T47D (cell line): ENCODE measurements at regions not wholly inside any gene's neighbourhood (a gene's known extent, or its start where the extent isn't known, plus 50 kb on each side); places are given as distances from the start of the nearest gene placed in this dataset.

Experiments
- DNase-seq, 2 experiments: peaks; one replicate each; pipeline versions ENCODE4 v3.0.0 to v3.0.0-alpha.2; 2011 to 2012; ENCODE audit warnings: low read depth in 1 of 2, low spot score in 1 of 2
- JUND ChIP-seq: IDR thresholded peaks from 2 replicates; pipeline ENCODE4 v1.6.1; 2012; ENCODE audit warnings: low read depth
- in situ Hi-C: cut with HindIII; loops from 2 replicates; pipeline ENCODE4 v1.10.0; 2016; ENCODE audit warnings: low sequenced_read_pairs, low pct_unique_long_range_greater_than_20kb

DNA sequence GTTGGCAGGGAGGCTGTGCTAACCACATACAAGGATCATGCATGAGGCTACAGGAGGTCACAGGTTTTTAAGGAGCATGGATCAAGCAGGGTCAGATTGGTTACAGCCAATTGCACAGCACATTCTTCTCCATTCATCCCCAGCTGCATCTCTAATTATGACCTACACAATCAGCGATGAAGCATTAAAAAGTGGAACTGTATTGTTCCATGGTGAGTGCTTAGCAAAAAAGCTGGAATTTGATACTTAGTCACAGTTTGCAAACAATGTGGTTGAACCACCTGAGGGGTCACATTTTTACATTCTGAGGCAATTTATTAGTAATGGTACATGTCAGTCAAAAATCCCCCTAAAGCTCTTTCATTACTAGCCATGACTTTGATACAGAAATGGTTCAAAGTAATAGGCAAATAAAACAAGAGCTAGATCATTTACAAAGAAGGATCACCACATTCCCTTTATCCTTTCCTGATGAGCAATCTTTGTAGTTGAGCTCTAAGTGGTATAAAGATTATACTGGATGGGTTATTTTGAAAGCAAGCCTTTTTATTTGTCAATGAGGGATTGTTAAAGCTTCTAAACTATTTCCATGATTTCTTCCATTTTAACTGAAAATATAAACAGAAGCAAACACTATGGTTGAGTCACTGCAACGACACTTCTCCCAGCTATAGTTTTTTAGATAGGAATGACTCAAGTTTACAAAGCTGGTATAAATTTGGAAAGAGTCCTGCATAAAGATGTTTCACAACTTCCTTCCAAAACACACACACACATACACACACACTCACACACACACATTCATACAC, 217.8 kb upstream of the SEMA3A start:
- TF ChIP-seq JUND: no peak
- in situ Hi-C loops: no loop called here
- no peak for DNase-seq

DNA sequence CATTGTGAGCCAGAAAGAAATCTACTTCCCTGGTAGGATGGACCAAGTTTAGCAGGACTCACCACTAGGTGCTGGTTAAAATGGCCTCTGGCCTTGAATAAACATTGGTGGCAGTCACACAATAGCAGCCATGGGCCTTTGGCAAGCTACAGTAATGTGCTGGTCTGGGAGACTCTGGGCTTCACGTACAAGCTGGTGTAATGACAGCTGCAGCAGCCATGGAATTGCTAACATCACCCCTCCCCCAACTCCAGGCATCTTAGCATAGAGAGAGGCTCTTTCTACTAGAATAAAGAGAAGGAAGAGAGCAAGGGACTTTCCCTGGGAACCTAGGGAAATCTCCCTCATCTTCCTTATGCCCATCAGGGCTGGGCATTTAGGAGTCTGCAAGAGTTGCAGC, 205.1 kb upstream of the SEMA3A start:
- in situ Hi-C loops: no loop called here
- DNase-seq: no peak
- no peak for TF ChIP-seq JUND

DNA sequence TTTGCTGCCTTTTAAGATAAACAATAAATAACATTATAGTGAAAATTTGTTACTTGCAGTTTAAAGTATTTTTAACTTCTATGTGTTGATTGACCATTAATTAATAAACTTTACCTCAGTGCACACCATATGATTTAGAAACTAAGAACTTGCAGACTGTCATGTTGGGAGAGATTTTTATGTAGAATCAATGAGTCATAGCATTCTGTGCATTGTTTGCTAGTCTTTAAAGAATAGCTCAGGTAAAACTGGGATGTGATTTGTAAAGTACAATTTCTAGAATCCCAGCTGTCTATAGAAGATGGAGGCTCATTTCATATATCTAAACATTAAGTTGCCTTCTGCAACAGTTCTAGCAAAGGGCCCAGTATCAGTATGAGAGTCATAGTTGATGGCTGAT, 199.6 kb upstream of the SEMA3A start:
- in situ Hi-C loops: no loop called here
- no peak for TF ChIP-seq JUND
- no peak for DNase-seq

DNA sequence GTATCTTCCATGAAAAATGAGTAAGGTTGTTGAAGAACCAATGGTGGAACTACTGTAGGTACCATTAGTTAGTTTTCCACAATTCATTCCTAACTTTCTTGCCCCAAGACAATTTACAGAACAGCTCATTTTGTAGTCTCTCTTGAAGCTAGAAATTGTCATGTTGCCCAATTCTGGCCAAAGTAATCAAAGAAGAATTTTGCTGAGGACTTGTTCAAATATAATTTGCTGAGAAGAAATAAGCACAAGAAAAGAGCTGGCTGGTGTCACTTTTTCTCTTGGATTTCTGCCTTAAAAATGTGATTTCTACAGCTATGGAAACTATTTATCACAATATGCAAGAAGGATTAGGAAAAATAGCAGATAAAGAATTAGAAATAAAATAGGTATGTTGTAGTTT, 199.2 kb upstream of the SEMA3A start:
- DNase-seq: no peak
- TF ChIP-seq JUND: no peak
- in situ Hi-C loops: no loop called here

DNA sequence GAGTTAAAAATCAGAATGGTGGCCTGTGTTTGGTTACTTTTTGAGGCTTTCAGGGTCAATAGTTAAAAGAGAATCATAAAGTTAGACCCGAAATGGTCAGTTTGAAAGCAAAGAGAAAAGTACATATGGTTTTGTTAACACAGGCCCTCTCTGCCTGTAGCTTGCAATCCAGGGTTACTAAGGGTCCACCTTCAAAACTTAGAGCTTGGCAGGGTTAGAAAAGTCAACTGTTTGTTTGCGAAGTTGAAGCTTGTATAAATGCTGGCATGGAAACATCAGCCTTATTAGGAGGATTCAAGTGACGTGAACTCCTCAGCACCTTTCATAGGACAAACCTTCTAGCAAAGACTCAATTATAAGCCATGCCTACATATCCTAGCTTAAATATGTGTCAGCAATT, 196.3 kb upstream of the SEMA3A start:
- DNase-seq: no peak
- in situ Hi-C loops: no loop called here

DNA sequence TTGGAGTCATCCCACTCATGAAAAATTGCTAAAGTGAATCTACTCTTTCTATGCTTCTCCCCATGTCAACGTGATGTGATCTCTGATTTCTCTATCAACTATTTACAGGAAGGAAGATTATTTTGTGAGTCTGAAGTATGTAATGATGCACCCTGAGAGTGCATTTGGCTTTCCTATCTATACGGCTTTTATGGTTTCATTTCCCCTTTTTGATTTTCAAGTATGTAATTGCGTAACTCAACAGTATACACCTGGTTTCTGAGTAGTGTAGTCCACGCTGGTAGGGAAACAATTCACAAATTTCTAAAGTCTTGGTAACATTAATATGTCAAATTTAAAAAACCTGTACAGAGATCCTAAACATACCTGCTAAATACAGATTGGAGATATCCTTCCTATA, 194.7 kb upstream of the SEMA3A start:
- in situ Hi-C loops: no loop called here
- no peak for DNase-seq
- TF ChIP-seq JUND: no peak

More for the DNA sequence above, 196.3 kb upstream of the SEMA3A start:
- TF ChIP-seq JUND: no peak

DNA sequence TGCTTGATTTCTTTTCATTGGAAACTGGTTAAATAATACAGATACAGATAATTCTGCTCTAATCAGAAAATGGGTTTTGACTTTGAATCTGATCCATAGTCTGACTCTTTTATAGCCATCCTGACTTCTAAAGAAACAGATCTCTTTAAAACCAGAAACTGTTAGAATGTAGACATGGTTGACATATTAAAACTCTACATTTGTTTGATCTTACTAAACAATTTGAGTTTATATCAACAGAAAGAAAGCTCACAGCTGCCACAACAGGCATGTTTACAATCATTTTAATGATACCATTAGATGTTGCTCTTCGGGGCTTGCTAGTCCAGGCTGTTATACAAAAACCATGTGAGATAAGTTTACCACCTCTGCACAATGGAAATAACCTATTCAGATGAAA, 193.0 kb upstream of the SEMA3A start:
- in situ Hi-C loops: no loop called here

GRCh38 chr7:84384417-84384816, 189.8 kb upstream of the SEMA3A start:
- no peak for TF ChIP-seq JUND
- in situ Hi-C loops: no loop called here
- no peak for DNase-seq

More for the DNA sequence above, 193.0 kb upstream of the SEMA3A start:
- no peak for DNase-seq
- no peak for TF ChIP-seq JUND

- in situ Hi-C loops: no loop called here
- TF ChIP-seq JUND: no peak
- DNase-seq: no peak
Measured at GRCh38 chr7:84379446-84379845, 184.9 kb upstream of the SEMA3A start.

DNA sequence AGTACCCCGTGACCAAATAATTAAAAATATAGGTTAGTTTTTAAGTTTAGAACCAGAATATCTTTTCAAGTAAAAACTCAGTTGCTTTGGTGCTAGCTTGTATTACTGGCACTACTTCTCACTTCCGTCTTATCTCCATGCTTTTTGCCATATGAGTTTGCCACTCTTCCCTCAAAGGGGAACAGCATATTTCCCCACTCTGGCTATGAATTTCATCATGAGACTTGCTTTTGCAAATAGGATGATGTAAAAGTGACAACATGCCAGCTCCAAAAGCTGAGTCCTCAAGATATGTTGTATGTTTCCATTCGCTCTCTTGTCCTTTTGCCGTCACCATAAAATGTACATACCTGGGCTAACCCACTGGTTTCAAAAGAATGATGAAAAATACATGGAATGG, 178.1 kb upstream of the SEMA3A start:
- no peak for TF ChIP-seq JUND
- in situ Hi-C loops: no loop called here
- no peak for DNase-seq

- in situ Hi-C loops: no loop called here
- DNase-seq: no peak
- no peak for TF ChIP-seq JUND
Measured at GRCh38 chr7:84372155-84372621, 177.6 kb upstream of the SEMA3A start.

GRCh38 chr7:84370114-84370513, 175.5 kb upstream of the SEMA3A start:
- in situ Hi-C loops: no loop called here
- DNase-seq: no peak
- TF ChIP-seq JUND: no peak

GRCh38 chr7:84368122-84368521, 173.5 kb upstream of the SEMA3A start:
- TF ChIP-seq JUND: no peak
- no peak for DNase-seq
- in situ Hi-C loops: no loop called here

DNA sequence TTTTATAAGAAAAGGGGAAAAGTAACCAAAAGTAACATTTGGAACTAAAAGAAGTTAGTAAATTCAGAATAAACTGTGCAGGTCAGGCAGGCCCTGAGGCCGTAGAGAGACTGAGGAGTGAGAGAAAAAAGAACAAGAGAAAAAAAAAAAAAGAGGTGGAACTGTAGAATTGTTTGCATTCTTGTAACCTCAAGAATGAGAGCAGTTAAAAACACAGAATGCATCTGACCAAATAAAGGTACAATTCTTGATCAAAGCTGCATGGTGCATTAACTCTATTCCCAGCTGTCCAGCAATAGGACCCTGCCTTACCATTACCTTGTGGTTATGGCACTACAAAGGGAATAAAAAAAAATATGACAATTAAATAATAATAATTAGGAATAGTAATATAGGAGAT, 170.1 kb upstream of the SEMA3A start:
- no peak for DNase-seq
- TF ChIP-seq JUND: no peak
- in situ Hi-C loops: no loop called here
